ENCODE measurements at regions not wholly inside any gene's neighbourhood (a gene's known extent, or its start where the extent isn't known, plus 50 kb on each side); places are given as distances from the start of the nearest gene placed in this dataset.
"Not testable (repeated sequence)": the region's sequence is repeated elsewhere in the genome, so short reads cannot be mapped to it uniquely, and the experiment has no call there.

DNA sequence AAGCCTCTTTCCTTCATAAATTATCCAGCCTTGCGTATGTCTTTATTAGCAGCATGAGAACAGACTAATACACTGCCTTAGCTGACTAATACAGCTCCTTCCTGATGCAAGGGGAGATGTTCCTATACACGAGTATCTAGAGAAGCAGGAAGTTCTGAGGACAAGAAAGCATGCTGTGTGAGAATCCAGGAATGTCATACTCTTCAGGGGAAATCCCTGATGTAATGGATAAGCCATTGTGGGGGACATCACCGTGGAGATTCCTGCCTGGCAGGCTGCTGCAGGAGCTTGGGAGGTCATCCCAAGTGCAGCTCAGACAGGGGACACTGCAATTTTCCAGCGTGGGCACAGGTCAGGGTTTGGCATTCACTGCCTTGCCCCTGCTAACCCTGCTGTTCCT is 476.9 kb downstream of the NR2F2 start:
- DNase-seq (ENCODE audit: low read depth in 2 of 2) = no peak

DNA sequence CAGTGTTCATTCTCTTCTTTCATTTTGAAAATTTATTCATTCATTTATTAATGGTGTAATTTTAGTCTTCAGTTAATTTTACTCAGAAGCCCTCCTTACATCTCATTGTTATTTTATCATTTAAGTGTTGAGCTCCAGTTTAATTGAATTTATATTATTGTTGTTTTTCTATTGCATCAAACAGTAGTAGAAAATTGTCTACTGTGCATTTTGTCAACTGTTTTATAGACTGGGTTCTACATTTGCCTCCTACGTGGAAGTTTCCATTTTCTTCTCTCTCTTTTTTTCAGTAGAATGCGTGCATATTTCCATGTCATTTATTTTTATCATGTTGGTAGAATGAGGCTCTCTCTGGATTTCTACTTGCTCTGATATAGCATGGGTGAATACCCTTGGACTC is 487.4 kb downstream of the NR2F2 start:
- DNase-seq (ENCODE audit: low read depth in 2 of 2) = no peak

DNA sequence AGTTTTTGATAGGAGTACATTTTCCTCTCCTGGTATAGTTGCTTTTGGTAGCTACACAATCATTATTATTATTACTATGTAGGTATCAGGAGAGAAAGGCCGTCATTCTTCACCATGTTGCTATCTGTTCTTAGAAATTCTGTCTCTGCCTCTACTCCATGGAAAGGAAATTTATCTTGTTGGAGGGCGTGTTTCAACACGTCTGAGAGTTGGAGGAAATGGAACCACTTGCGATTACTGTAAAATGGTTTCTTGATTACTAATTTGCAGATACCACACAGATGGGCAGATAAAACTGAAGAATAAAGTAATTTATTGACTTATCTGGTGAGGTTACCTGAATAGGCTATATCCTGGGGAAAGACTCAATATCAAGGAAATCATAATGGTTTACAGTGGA is 488.4 kb downstream of the NR2F2 start:
- no peak for DNase-seq (ENCODE audit: low read depth in 2 of 2)

DNA sequence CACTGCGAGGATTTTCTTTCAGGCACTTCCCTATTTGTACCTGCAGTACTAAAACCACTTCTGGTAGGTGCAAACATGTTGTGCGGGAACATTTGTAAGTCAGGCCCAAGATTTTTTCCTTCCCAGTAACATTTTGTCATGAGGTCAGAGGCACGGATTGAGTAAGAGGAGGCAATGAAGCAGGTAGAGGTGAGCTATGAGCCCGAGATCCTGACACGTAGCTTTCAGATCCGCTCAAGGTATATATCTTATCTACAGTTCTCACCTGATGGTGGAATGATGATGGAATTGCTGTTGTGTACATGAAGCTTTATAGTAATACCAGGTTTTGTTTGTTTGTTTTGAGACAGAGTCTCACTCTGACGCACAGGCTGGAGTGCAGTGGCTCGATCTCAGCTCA is 497.5 kb downstream of the NR2F2 start:
- no peak for DNase-seq (ENCODE audit: low read depth in 2 of 2)

DNA sequence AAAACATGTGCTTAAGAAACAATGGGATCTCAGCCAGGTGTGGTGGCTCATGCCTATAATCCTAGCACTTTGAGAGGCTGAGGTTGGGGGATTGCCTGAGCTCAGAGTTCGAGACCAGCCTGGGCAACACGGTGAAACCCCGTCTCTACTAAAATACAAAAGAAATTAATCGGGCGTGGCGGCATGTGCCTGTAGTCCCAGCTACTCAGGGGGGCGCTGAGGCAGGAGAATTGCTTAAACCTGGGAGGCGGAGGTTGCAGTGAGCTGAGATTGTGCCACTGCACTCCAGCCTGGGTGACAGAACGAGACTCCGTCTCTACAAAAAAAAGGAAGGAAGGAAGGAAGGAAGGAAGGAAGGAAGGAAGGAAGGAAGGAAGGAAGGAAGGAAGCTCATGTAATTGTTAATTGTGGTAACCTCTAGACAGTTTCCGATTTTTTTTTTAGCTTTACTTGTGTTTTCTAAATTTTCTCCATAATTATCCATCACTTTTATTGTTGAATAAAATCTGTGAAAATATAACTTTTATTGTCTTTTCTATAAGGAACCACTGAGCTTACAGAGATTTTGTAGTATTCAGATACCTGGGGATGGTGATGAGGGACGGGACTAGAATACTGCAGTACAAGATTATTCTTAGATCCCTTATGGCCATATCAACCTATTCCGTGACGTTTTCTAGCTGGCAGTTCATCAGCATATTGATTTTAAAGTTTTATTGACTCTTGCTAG is 506.9 kb downstream of the NR2F2 start:
- DNase-seq (ENCODE audit: low read depth in 2 of 2) = no peak

DNA sequence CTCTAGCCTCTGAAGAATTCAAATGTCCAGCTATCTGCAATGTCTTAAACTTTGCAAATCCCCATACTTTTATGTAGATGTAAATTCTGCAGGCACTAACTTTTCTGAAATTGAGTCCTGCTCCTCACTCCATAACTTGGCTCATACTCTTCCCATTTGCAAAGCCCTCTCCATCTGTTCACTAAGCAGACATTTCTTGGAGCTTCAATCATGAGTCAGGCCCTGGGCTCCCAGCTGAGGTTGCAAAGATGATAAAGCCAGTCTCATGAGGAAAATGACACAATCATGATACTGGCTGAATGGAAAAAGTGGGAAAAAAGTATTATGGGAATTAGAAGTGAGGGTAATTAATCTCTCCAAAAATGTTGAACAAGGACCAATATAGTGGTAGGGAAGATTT is 507.6 kb downstream of the NR2F2 start:
- no peak for DNase-seq (ENCODE audit: low read depth in 2 of 2)

DNA sequence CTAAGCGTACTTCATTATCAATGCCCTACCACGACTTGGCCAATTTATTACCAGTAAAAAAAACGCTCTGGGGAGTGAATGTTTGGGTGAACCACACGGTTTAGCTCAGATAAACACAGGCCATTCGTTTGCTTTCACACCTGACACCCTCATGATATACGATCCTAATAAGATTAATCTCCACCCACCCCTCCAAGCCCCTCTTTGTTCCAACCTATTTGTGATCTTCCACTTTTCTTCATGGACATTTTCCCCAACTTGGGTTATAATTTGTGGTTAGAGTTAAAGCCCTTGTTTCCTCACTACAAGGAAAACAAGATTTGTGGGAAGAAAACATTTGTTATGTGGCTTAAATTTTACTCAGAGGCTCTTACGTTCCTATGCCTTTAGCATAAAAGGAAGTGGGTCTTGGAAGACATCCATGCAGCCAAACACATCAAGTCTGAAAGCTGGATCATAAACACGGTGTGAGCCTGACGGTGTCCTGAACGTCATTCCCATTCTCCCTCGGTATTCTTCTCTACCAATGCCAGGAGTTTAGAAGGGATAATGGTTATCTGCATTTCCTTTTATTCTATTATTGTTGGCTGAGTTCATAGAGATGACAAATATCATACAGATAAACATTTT is 518.9 kb downstream of the NR2F2 start:
- no peak for DNase-seq (ENCODE audit: low read depth in 2 of 2)

DNA sequence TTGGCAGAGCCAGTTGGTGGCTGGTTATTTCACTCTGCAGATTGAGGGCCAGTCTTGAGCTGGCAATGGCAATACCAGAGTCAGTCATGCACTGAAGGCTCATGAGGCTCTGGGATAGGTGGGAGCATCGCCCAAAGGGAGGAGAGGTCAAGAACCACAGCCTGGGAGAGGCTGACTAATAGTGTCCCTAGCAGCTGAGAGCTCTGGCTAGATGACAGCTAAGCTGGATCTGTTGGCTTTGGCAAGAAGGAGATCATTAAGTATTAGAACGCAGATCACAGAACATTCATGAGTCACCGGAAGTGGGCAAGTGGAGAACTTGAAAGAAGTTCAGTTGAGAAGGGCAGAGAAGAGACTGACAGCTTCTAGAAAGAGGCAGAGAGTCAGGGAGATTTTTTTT is 521.1 kb downstream of the NR2F2 start:
- DNase-seq (ENCODE audit: low read depth in 2 of 2) = no peak

DNA sequence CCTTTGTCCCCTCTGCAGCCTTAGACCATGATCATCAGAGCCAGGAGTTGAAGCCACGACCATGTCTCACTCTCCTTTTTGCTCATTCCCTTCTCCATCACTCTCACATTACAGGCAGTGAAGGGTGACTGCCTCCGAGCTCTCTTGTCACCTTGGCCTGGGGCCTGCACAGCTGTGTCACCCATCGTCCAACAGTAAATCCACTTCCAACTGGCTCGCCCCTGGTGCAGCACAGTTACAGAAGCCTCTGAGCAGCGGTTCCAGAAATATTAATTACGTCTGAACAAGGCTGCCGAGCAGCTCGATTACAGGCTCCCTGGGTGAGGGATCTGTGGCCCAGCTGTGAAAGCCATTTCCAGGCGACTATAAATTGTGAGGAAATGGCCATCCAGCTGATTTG is 528.2 kb downstream of the NR2F2 start:
- no peak for DNase-seq (ENCODE audit: low read depth in 2 of 2)

DNA sequence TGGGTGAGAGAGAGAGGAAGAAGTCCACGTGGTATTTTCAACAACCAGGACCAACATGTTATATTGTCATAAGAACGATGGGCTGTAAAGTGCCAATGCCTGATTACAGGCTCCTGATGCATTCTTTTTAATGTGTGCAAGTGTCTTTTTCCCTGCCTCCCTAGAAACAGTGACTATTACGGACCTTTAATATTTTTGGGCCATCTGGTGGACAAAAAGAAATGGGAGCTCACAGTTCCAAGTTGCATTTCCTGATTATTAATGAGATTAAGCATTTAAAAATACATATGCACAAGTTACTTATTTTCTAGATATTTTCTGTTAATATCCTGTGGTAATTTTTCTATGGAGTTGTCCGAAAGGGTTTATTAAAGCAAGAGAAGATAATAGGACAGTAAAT is 530.2 kb downstream of the NR2F2 start:
- DNase-seq (ENCODE audit: low read depth in 2 of 2) = no peak

DNA sequence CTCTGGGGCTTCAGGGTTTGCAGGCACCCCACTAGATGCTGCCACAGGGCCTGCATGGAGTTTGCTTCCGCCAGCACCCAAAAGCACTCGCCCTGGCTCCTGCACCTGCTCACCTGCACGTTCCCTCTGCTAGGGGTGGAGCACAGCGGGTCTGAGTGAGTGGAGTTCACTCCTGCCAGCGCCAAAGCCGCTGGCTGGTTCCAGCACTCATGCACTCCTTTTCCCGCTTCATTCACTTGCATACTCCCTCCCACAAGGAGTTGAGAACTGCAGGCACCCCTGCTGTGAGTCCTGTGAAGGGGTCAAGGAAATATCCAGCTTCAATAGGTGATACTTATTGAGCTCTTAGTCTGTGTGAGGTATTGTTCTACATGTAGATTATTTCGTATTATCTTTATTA is 537.5 kb downstream of the NR2F2 start:
- DNase-seq (ENCODE audit: low read depth in 2 of 2) = no peak

DNA sequence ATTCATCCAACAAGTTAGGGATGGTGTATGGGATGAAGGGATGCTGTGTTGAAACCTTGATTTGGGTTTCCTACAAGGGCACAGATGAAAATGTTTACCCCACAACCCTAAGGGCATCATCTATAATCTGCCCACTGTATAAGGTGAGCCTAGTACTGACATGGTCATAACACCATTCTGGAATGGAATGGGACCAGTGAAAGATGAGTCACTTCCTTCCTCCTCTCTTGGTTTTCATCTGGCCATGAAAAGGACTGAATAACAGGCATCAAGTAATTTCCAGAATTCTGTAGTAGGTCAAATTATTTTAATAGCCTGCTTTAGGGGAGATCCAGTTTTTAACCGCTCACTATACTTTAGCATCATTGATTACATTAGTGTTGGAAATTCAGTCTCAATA is 538.6 kb downstream of the NR2F2 start:
- DNase-seq (ENCODE audit: low read depth in 2 of 2) = no peak

DNA sequence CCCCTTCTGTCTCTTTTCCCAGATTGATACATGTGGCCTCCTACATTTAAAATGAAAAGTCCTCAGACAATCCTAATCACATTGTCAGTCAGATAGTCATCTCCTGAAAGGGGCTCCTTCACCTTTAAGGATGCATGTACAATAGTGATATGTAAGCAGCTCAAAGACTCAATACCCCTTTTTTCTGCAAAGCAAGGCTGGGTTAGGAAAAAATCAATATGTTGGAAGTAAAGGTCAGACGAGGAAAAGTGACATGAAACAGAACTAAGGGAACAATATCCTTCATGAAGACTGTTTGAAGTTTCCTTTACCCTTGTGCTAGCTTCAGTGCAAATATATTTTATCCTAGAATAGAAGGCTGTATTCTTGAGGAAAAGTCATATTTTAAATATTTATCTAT is 539.3 kb downstream of the NR2F2 start:
- DNase-seq (ENCODE audit: low read depth in 2 of 2) = no peak

DNA sequence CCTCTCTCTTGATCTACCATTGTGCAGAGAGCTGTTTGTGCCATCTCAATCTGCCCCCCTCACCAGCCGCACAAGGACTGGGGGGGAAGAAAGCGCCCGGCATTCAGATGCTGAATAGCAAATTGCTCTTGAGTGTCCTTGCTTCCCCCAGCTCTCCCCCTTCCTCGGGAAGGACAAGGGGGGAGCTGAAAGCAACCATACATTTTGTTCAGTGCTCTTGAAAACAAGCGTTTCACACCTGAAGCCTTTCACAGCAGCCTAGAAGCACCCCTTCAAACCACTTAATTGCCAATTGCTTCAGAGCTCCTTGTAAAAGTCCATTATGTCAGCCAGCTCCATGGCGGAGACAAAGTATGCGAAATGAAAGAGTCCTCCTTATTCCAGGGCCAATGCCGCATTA is 540.1 kb downstream of the NR2F2 start:
- no peak for DNase-seq (ENCODE audit: low read depth in 2 of 2)

DNA sequence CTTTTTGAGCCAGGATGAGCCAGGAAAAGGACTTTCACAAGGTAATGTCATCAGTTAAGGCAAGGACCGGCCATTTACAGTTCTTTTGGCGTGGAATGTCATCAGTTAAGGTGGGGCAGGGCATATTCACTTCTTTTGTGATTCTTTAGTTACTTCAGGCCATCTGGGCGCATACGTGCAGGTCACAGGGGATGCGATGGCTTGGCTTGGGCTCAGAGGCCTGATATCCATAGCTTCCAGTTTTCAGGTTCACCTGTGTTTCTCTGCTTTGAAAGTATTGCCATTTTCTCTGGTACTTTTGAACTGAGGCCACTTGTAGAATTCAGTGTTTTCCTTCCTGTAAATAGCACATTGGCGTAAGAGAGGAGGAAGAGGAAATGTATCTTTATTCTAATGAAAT is 546.9 kb downstream of the NR2F2 start:
- not testable (repeated sequence) for DNase-seq (ENCODE audit: low read depth in 2 of 2)

DNA sequence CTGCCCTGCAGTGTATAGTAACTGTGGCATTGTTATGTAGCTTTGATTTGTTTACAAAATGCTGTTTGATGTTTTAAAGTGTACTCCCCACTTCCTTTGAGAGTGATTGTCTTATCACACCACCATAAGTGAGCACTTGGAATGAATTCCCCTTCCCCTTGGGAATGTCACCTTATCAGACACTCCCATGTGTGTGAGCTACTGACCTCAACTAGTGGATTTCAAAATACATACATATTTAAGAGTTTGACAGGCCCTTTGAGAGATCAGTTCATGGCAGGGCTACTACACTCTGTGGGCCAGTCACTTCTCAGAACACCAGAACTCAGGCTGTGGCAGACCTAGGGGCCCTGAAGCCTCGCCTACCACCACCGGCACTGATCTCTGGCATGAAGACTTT is 547.6 kb downstream of the NR2F2 start:
- no peak for DNase-seq (ENCODE audit: low read depth in 2 of 2)

DNA sequence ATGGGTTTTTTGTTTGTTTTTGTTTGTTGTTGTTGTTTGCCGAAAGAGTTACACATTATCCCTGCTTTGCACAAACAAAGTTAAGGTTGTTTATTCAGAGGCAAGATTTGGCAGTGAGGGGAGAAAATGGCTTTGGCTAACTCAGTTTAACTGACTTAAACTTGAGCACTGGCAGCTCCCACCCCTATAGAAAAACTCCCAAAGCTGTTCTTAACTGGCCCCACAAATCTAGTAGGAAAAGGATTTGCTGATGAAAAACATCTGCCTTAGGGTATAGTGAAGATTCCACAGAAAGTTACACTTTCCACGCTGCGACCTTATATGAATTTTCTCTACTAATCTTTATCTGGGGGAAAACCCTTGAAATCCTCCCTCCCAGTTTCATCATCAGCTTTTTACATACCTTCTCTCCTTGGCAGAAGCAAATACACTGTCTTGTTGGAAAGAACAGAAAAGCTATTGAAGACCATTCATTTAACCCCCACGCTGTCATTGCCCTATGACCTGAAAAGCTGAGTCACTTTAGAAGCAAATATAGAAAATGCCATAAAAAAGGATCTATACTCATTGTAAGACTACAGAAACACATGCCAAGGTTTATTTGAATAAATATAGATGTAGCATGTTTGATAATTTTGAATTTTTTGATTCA is 551.7 kb downstream of the NR2F2 start:
- DNase-seq (ENCODE audit: low read depth in 2 of 2) = no peak

DNA sequence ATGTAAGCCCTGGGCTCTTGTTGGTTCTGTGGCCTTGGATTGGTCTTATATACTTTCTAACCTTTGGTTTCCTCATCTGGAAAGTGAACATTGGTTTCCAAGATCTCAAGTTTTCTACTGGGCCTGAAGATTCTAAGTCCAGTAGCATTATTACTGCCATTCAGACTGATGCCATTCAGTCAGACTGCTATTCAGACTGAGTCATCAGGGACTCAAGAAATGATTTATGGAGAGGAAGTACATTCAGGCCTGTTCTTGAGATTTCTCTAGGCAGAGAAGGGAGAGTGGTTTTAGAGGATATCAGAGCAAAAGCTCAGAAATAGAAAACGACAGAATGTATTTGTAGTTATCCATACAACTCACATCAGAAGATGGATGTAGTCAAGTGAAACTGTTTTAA is 557.2 kb downstream of the NR2F2 start:
- DNase-seq (ENCODE audit: low read depth in 2 of 2) = no peak

DNA sequence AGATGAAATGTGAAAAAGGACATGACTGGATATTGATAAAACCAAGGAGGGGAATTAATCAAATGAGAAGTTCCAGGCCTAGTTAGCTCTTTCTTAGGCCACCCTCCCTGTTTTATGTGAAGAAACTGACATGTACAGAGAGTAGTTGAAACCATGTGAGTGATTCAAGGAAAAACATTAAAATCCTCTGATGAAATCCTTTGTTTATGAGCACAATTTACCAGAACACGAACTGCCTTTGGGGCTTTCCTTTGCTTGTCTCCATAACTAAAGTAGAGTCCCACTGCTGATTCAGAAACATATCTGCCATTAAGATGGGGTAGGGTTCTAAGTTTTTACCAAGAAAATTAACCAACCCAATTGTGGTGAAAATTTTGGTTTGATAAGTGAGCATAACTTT is 558.3 kb downstream of the NR2F2 start:
- DNase-seq (ENCODE audit: low read depth in 2 of 2) = no peak

DNA sequence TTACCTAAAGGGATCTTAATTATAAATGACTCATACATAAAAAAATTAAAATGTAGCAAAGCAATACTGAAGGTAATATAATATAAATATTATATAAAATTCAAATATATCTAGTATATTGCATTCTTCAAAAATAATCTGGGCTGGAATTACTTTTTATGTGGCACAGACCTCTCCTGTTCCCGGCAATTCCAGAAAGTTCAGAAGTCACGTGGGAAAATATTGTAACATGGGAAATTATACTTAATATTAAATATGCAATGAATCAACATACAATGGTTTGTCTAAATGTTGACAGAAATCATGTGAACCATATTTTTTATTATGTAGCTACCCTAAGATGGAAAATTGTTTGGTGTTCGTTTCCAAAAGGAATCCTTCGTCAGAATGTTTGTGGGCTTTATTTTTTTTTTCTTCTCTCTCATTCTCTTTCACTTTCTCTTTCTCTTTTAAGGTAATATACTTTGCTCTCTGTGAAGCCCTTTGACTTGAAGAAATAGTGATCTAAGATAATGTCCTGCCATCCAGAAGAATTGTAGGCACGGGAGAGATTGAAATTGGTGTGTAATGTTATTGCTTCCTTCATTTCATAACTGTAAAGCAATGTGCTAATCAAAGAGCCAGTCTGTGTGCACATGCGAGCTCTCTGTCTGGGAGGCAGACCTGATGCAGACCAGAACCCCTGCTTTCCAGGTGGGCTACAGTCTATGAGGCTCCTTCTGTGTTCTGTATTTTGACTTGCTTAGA is 559.4 kb downstream of the NR2F2 start:
- DNase-seq (ENCODE audit: low read depth in 2 of 2) = no peak

DNA sequence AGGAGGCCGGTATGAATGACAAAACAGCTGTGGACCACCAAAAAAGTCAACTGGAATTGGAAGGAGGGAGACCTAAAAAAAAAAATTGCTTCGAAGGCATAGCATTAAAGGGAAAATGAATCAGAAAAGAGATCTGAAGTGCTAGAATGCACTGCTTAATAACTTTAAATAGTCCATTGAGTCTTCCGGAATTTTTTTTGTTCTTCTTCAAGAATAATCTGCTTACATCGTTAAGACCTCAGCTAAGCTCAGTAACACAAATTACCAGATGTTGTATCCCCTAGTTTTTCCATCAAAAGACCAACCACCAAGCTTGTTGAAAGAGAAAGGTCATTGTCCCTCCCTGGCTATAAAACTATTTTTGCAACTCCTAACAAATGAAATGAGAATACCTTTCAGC is 560.5 kb downstream of the NR2F2 start:
- no peak for DNase-seq (ENCODE audit: low read depth in 2 of 2)

DNA sequence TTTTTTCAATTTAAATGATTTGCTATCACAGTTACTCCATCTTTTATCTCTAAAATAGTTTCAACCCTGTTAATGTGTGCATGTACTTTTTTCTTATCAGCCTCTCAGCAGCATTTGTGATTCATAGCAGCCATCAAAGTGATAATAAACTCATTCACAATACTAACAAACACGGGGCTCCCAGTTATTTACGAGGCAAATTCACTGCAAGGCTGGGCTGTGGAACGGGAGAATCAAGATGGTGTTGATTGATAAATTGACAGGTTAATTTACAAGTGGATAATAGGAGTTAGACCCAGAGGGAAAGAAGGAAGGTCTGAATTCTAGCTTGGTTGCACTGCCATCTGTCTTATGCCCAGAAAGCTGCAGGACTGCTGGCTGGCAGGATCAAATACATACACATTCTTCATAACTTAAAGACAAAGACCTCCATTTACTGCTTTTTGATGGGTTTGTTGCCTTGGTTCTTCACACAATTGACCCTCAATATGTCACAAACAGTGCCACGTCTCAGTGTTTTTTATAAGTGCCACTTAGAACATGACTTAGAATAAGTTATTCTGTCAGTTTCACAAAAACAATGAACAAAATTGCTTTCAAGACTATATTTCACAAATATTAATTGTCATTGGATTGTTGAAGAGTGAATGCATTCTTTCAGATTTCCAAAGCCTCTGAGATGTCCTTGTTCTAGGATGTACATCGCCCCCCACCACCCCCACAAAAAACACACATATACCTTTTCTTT is 562.8 kb downstream of the NR2F2 start:
- no peak for DNase-seq (ENCODE audit: low read depth in 2 of 2)

Measured in stimulated activated CD4-positive, alpha-beta T cell treated with anti-CD3 and anti-CD28 coated beads, Interleukin-1b, Interleukin-23, amount 100 ng/mL, for 1 hour (primary cell).